Right atrium auricular region (tissue), 2 donors: ENCODE measurements at regions not wholly inside any gene's neighbourhood (a gene's known extent, or its start where the extent isn't known, plus 50 kb on each side); places are given as distances from the start of the nearest gene placed in this dataset.

Source experiments
- DNase-seq: peaks from one replicate; pipeline ENCODE4 v3.0.0-alpha.2; 2019; ENCODE audit warnings: low spot score
- H3K27ac ChIP-seq, 2 donors: fragments of 200-600 bp; sonication (generic); 1 replicate in 1 of 2; 2 replicates in 1 of 2; pipeline ENCODE4 v1.5.1; 2016 to 2019
- H3K27me3 ChIP-seq, 2 donors: fragments of 200-600 bp; sonication (generic); one replicate each; pipeline versions ENCODE4 v1.5.1 to v1.6.0; 2017 to 2019
- H3K36me3 ChIP-seq: fragments of 200-600 bp; sonication (generic); one replicate; pipeline ENCODE4 v1.5.1; 2016
- H3K4me1 ChIP-seq, 2 donors: fragments of 200-600 bp; sonication (generic); one replicate each; pipeline versions ENCODE4 v1.5.1 to v1.6.0; 2017 to 2019
- H3K4me3 ChIP-seq, 2 donors: fragments of 200-600 bp; sonication (generic); 1 replicate in 1 of 2; 2 replicates in 1 of 2; pipeline ENCODE4 v1.5.1; 2017 to 2019; ENCODE audit warnings: mild to moderate bottlenecking in 1 of 2, moderate library complexity in 1 of 2
- H3K9me3 ChIP-seq, 2 donors: fragments of 200-600 bp; sonication (generic); one replicate each; pipeline ENCODE4 v1.5.1; 2019
- CTCF ChIP-seq, 2 donors: fragments of 200-600 bp; sonication (generic); IDR thresholded peaks; one replicate each; pipeline ENCODE4 v1.5.1; 2019; ENCODE audit warnings: antibody characterized with exemption in 2 of 2

DNA sequence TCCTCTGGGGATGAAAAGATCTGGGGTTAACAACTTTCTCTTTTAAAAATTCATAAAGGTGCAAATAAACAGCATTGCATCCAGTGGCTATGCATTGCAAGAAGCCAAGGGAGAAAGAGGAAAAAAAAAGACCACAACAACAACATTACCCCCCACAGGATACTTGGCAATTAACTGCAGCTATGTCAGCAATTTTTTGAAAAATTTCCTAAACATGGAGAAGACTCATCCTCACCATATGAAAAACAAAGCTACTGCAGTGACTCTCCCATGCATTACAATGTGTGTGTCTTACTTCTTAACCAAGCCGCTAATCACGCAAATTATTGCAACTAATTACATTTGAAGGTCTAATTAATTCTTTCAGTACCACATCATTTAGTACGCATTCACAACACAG is 309.8 kb upstream of the ZNF507 start:
- TF ChIP-seq CTCF (IDR thresholded peaks at IDR 0.05) = no peak
- Histone ChIP-seq H3K27ac (no peak overlapping the region), H3K27me3 (no peaks in the 10 kb centered on the region), H3K36me3 (no peaks in the 10 kb centered on the region), H3K9me3 (no peaks in the 10 kb centered on the region), H3K4me1 (no peaks in the 10 kb centered on the region), H3K4me3 (no peak overlapping the region)
- no peak for DNase-seq

- DNase-seq = no peak
- Histone ChIP-seq H3K9me3 (no peaks in the 10 kb centered on the region), H3K27ac (no peak overlapping the region), H3K27me3 (no peaks in the 10 kb centered on the region), H3K36me3 (no peaks in the 10 kb centered on the region), H3K4me1 (no peaks in the 10 kb centered on the region), H3K4me3 (no peak overlapping the region)
- TF ChIP-seq CTCF (IDR thresholded peaks at IDR 0.05) = no peak
These were observed 307.1 kb upstream of the ZNF507 start for GRCh38 chr19:32038021-32038920.

DNA sequence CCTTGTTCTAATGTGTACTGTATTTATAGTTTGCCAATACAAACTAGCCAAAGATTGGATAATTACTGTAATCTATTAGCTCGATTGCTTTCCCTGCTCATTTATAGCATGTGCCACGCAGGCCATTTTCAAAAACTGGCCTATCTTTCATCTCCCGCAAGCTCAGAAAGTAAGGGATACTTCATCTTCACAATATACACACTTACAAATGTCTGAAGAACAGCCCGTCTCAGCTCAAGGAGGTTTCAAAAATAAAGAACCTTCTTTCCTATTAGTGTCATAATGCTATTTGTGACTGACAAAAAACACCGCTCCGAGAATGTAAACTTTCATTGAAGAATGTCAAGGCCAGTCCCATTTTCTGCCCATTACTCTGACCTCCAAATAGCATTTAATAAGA is 306.4 kb upstream of the ZNF507 start:
- no peak for TF ChIP-seq CTCF (IDR thresholded peaks at IDR 0.05)
- Histone ChIP-seq H3K27me3 (no peaks in the 10 kb centered on the region), H3K36me3 (no peaks in the 10 kb centered on the region), H3K27ac (no peak overlapping the region), H3K4me3 (no peak overlapping the region), H3K9me3 (no peaks in the 10 kb centered on the region), H3K4me1 (no peaks in the 10 kb centered on the region)
- DNase-seq = no peak

DNA sequence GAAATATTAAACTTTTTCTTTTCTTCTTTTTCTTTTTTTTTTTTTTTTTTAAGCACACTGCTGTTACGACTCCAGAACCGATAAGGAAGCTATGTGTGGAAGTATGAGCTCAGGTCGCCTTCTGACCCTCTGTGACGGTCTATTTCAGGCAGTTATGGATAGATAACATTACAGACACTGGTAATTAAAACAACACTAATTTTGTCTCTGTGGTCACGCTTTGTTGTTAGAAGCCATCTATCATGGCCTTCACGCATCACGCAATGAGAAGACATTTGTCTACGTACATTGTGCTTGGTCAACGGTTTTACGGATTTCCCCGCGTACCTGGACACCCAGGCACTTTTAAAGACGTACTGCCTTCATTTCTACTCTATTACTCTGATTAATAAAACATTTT is 306.0 kb upstream of the ZNF507 start:
- no peak for TF ChIP-seq CTCF (IDR thresholded peaks at IDR 0.05)

GRCh38 chr19:32040236-32040635 is 305.2 kb upstream of the ZNF507 start:
- DNase-seq = no peak
- no peaks in the 10 kb centered on the region for H3K36me3 ChIP-seq

More for the DNA sequence above, 306.0 kb upstream of the ZNF507 start:
- no peak for DNase-seq
- no peaks in the 10 kb centered on the region for H3K27me3 ChIP-seq
- no peaks in the 10 kb centered on the region for H3K36me3 ChIP-seq
- H3K4me1 ChIP-seq = no peaks in the 10 kb centered on the region
- H3K4me3 ChIP-seq = no peak overlapping the region
- no peaks in the 10 kb centered on the region for H3K9me3 ChIP-seq
- H3K27ac ChIP-seq = no peak overlapping the region

More at GRCh38 chr19:32040236-32040635, 305.2 kb upstream of the ZNF507 start:
- Histone ChIP-seq H3K9me3 (no peaks in the 10 kb centered on the region), H3K27me3 (no peaks in the 10 kb centered on the region), H3K4me3 (no peak overlapping the region), H3K27ac (no peak overlapping the region), H3K4me1 (no peaks in the 10 kb centered on the region)
- no peak for TF ChIP-seq CTCF (IDR thresholded peaks at IDR 0.05)
